ENCODE measurements at regions not wholly inside any gene's neighbourhood (a gene's known extent, or its start where the extent isn't known, plus 50 kb on each side); places are given as distances from the start of the nearest gene placed in this dataset.

DNA sequence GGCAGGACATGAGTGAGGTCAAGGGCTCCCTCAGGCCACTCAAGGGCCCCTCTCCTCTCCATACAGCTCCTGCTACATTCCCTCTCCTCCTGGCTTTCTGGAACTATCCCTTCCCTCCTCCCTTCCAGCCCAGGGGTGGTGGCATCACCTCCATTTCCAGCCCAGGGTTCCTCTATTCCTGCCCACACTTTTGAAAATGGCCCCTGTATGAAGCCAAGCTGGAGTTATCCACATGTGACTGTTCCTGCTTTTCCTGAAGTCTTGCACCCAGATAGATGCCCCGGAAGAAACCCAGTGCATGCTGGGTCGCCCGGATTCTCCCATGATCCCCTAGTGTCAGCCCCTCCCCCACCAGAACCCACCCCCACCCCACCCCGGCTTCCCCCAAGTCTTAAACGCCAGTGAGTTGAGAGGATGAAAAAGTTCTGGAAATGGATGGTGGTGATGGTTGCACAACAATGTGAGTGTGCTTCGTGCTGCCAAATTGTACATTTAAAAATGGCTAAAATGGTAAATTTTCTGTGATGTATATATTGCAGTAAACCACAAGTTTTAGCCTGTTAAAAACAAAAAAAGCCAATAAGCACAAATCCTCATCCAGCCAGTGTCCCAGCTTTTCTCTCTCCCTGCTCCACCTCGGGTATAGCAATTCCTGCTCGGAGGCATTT is 136.9 kb downstream of the SCARB1 start:
- Histone ChIP-seq H3K9me3 (no peaks in the 10 kb centered on the region), H3K4me1 (no peaks in the 10 kb centered on the region), H3K27me3 (ENCODE audit: low read depth) (no peaks in the 10 kb centered on the region), H3K4me3 (no peak overlapping the region), H3K36me3 (replicated peaks) (no peaks in the 10 kb centered on the region)
- in situ Hi-C loops (cut with MboI; ENCODE audit: low sequenced_read_pairs) = no loop called here
- no peak for DNase-seq (ENCODE audit: low spot score in 2 of 2)

DNA sequence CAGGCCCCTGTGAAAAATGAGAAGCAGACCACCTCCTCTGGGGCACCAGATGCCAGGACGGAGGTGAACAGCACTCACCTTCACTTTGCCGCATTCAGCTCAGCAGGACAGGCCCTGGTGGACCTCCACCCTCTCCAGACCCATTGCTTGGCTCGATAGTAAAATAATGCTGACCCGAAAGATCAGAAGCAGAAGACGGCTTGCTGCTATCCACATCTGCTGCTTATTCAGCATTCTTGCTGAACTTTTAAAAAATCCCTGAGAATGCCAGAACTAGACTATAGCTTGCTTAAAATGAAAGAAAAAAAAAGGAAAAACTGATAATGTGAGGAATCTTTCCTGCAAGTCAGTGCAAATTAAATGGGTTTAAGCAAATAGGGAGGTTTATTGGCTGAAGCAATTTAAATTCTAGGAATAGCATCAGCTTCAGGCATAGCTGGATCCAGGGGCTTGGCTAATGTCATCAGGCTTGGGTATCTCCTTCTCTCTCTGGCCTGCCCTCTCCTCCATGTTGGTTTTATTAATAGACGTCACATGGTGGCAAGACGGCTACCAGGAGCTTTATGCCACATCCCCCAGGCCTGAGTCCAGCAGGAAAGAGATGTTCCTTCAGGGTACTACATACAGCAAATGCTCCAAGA is 137.9 kb downstream of the SCARB1 start:
- no peak overlapping the region for H3K4me3 ChIP-seq
- no peak for DNase-seq (ENCODE audit: low spot score in 2 of 2)
- in situ Hi-C loops (cut with MboI; ENCODE audit: low sequenced_read_pairs) = no loop called here
- no peaks in the 10 kb centered on the region for H3K36me3 ChIP-seq (replicated peaks)
- H3K4me1 ChIP-seq = peaks cover 4% of the 10 kb centered on the region
- H3K9me3 ChIP-seq = no peaks in the 10 kb centered on the region
- no peaks in the 10 kb centered on the region for H3K27me3 ChIP-seq (ENCODE audit: low read depth)

DNA sequence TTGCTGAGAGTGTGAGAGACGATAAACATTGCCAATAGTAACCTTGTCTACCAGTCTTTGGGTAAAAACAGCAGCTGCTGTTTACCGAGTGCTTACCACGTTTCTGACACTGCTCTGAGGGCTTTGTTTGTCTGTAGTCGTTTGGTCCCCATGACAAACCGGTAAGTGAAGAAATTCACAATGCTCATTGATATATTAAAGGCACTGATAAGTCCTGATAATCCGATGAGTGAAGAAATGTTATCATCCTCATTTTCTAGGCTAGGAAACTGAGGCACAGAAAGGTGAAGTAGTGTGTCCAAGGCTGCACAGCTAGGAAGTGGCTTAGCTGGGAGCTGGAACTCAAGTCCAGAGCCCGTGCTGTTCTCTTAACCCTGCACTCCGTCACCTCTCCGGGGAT is 138.6 kb downstream of the SCARB1 start:
- Histone ChIP-seq H3K27me3 (ENCODE audit: low read depth) (no peaks in the 10 kb centered on the region), H3K36me3 (replicated peaks) (no peaks in the 10 kb centered on the region), H3K4me3 (no peak overlapping the region), H3K4me1 (peaks cover 10% of the 10 kb centered on the region), H3K9me3 (no peaks in the 10 kb centered on the region)
- no peak for DNase-seq (ENCODE audit: low spot score in 2 of 2)
- in situ Hi-C loops (cut with MboI; ENCODE audit: low sequenced_read_pairs) = no loop called here

DNA sequence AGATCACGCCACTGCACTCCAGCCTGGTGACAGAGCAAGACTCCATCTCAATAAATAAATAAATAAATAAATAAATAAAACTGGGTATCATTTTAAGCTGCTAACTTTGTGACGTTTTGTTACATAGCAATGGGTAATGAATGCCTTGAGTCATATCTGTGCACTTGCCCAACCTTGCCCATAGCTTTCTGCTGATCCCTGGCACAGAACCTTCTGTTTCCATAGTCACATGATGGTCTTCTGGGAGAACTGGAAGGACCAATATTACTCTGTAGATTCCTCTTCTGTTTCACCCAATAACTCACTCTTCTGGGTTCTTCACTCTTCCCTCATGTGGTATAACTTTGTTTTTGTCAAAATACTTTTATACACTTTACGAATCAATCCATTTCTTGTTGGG is 140.8 kb downstream of the SCARB1 start:
- DNase-seq (ENCODE audit: low spot score in 2 of 2) = no peak
- Histone ChIP-seq H3K4me1 (peaks cover 11% of the 10 kb centered on the region), H3K4me3 (no peak overlapping the region), H3K36me3 (replicated peaks) (no peaks in the 10 kb centered on the region), H3K27me3 (ENCODE audit: low read depth) (no peaks in the 10 kb centered on the region), H3K9me3 (no peaks in the 10 kb centered on the region)
- in situ Hi-C loops (cut with MboI; ENCODE audit: low sequenced_read_pairs) = no loop called here

DNA sequence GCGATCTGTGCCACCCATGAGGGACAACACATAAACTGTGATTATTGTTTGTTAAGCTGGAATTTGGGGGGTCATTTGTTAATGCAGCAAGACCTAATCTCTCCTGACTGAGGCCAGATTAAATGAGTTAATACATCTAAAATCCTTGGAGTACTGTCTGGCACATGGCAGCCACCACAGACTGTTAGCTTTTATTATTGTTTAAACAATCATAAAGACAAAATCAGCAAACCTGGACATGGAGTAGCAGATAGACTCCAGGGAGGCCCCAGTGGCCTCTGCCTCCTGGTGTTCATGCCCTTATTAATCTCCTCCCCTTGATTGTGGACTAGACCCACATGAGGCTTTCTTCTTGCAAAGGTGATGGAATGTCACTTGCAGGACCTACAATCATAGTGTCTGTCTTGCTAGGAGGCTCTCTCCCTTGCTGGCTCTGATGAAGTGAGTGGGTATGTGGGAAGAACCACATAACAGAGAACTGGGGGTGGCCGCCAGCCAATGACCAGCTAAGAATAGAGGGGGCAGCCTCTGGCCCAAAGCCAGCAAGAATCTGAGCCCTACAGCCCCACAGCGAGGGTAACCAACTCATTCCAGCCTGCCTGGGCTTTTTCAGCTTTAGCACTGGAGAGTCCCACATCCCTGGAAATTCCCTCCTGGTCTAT is 142.0 kb downstream of the SCARB1 start:
- DNase-seq (ENCODE audit: low spot score in 2 of 2) = no peak
- in situ Hi-C loops (cut with MboI; ENCODE audit: low sequenced_read_pairs) = no loop called here

DNA sequence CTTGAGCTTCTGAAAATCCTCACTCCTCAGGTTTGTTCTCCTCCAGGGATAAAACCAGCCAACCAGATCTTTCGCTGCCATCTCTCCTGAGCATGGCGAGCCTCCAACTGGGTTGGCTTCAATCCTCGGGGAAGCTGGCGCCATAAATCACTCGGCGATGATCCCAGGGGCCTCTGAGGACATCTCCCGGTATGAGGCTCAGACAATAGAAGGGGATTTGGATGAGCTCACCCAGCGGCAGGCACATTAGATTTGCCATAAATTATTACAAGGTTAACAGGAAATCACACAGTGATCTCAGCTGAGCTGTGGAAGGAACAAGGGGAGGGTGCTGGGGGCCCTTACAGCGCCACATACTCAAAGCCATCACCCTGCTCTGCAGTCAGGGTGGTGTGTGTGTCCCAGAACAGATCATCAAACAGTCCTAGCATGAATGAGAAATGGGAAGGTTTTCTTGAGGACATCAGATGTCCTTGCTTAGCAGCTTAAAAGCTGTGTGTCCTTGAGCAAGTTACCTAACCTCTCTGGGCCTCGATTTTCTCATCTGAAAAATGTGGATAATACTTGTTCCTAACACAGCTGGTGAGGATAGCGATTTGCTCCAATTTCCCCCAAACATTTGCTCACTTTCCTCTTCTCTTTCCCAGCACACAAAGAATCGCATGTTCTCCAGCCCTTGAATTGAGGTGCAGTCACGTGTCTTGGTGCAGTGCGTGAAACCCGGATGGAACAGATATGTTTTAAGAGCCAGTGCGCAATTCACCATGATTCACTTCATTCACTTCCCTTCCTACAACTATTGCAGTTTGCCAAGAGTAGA is 142.8 kb downstream of the SCARB1 start:
- H3K36me3 ChIP-seq (replicated peaks) = no peaks in the 10 kb centered on the region
- no peaks in the 10 kb centered on the region for H3K9me3 ChIP-seq
- H3K4me1 ChIP-seq = peaks cover 11% of the 10 kb centered on the region
- in situ Hi-C loops (cut with MboI; ENCODE audit: low sequenced_read_pairs) = no loop called here
- H3K4me3 ChIP-seq = no peak overlapping the region
- H3K27me3 ChIP-seq (ENCODE audit: low read depth) = no peaks in the 10 kb centered on the region
- DNase-seq (ENCODE audit: low spot score in 2 of 2) = peak; percentile 71 to 89

More for the DNA sequence above, 142.0 kb downstream of the SCARB1 start:
- H3K27me3 ChIP-seq (ENCODE audit: low read depth) = no peaks in the 10 kb centered on the region
- H3K4me1 ChIP-seq = peaks cover 11% of the 10 kb centered on the region
- no peaks in the 10 kb centered on the region for H3K36me3 ChIP-seq (replicated peaks)
- no peak overlapping the region for H3K4me3 ChIP-seq
- H3K9me3 ChIP-seq = no peaks in the 10 kb centered on the region

DNA sequence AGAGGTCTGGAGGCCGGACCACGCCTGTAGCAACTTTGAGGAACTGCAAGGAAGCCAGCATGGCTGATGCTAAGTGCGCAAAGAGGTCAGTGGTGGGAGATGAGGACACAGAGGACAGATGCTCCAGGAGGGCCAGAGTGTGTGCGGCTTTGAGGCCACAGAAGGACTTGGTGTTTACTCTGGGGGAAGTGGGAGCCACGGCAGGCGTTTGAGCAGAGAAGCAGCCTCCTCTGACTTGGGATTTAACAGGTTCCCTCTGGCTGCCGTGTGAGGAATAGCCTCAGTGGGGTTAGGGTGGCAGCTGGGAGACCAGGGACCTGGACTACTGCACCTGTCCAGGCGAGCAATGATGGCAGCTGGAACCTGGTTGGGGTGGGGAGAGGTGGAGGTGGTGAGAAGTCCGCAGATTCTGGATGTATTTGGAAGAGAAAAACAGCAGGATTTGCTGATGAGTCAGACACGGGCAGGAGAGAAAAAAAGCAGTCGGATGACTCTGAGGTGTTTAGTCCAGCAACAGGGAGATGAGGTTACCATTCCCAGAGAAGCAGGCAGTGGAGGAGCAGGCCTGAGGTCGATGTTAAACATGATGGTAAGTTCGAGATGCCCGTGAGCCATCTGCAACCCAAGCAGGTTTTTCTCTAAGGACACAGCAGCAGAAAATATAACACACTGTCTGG is 143.5 kb downstream of the SCARB1 start:
- H3K27me3 ChIP-seq (ENCODE audit: low read depth) = no peaks in the 10 kb centered on the region
- H3K9me3 ChIP-seq = no peaks in the 10 kb centered on the region
- in situ Hi-C loops (cut with MboI; ENCODE audit: low sequenced_read_pairs) = no loop called here
- peaks cover 11% of the 10 kb centered on the region for H3K4me1 ChIP-seq
- no peak for DNase-seq (ENCODE audit: low spot score in 2 of 2)
- H3K36me3 ChIP-seq (replicated peaks) = no peaks in the 10 kb centered on the region
- no peak overlapping the region for H3K4me3 ChIP-seq

DNA sequence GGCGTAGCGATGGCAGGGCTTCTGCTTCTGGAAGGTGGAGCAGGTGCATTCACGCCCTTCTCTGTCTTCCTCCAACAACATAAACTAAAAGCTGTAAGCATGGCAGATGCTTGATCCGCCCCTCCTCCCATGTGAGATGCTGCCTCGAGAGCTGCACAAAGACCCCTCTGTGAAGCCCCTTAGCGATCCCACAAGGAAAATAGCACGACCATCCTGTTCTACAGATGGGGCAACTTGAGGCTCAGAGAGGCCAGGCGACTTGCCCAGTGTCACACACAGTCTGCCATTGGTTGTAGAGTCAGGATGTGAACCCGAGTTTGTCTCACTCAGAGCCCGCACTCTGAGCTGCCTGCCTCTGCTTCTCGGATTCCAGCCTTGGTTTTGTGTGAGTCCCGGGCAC is 144.4 kb downstream of the SCARB1 start:
- in situ Hi-C loops (cut with MboI; ENCODE audit: low sequenced_read_pairs) = no loop called here
- no peaks in the 10 kb centered on the region for H3K9me3 ChIP-seq
- no peak overlapping the region for H3K4me3 ChIP-seq
- H3K36me3 ChIP-seq (replicated peaks) = no peaks in the 10 kb centered on the region
- peaks cover 11% of the 10 kb centered on the region for H3K4me1 ChIP-seq
- no peak for DNase-seq (ENCODE audit: low spot score in 2 of 2)
- H3K27me3 ChIP-seq (ENCODE audit: low read depth) = no peaks in the 10 kb centered on the region

DNA sequence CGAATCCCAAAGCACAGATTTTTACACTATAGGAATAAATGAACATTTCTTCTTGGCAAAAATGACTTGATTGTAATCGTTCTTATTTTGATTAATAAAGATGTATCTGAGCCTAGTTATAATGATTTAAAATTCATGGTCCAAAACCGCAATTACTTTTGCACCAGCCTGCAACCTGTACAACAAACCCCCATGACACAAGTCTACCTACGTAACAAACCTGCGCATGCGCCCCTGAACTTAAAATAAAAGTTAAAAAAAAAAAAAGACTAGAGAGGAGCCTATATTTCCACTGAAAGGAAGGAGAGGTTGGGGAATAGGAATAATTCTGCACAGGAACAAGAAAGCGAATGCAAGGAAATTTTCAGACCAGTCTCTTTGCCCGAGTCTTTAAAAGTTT is 145.2 kb downstream of the SCARB1 start:
- no peak for DNase-seq (ENCODE audit: low spot score in 2 of 2)
- in situ Hi-C loops (cut with MboI; ENCODE audit: low sequenced_read_pairs) = no loop called here
- H3K4me1 ChIP-seq = peaks cover 11% of the 10 kb centered on the region
- no peaks in the 10 kb centered on the region for H3K9me3 ChIP-seq
- no peaks in the 10 kb centered on the region for H3K27me3 ChIP-seq (ENCODE audit: low read depth)
- H3K36me3 ChIP-seq (replicated peaks) = no peaks in the 10 kb centered on the region
- no peak overlapping the region for H3K4me3 ChIP-seq

DNA sequence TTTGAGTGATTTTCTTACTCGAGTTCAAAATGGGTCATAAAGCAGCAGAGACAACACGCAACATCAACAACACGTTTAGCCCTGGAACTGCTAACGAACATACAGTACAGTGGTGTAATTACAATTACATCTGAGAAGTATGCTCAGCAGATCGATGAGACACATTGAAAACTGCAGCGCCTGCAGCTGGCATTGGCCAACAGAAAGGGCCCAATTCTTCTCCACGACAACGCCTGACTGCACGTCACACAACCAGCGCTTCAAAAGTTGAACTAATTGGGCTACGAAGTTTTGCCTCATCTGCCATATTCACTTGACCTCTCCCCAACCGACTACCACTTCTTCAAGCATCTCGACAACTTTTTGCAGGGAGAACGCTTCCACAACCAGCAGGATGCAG is 145.6 kb downstream of the SCARB1 start:
- no peaks in the 10 kb centered on the region for H3K9me3 ChIP-seq
- no peak for DNase-seq (ENCODE audit: low spot score in 2 of 2)
- H3K4me3 ChIP-seq = no peak overlapping the region
- peaks cover 11% of the 10 kb centered on the region for H3K4me1 ChIP-seq
- no peaks in the 10 kb centered on the region for H3K27me3 ChIP-seq (ENCODE audit: low read depth)
- no peaks in the 10 kb centered on the region for H3K36me3 ChIP-seq (replicated peaks)
- in situ Hi-C loops (cut with MboI; ENCODE audit: low sequenced_read_pairs) = no loop called here

DNA sequence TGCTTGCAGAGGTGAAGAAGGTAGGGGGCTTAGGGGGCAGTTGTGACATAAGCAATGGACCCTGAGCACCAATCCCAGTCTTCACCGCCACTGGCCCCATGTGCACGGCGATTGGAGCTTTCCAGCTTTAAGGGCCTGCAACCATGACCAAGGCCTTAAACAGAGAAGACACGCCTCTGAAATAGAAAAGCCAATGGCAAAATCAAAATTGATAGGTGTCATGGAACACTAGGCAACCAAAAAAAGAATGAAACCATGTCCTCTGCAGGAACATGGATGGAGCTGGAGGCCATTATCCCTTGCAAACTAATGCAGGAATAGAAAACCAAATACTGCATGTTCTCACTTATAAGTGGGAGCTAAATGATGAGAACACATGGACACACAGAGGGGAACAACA is 146.3 kb downstream of the SCARB1 start:
- DNase-seq (ENCODE audit: low spot score in 2 of 2) = no peak
- H3K9me3 ChIP-seq = no peaks in the 10 kb centered on the region
- no peak overlapping the region for H3K4me3 ChIP-seq
- in situ Hi-C loops (cut with MboI; ENCODE audit: low sequenced_read_pairs) = no loop called here
- no peaks in the 10 kb centered on the region for H3K27me3 ChIP-seq (ENCODE audit: low read depth)
- H3K4me1 ChIP-seq = peaks cover 11% of the 10 kb centered on the region
- no peaks in the 10 kb centered on the region for H3K36me3 ChIP-seq (replicated peaks)

DNA sequence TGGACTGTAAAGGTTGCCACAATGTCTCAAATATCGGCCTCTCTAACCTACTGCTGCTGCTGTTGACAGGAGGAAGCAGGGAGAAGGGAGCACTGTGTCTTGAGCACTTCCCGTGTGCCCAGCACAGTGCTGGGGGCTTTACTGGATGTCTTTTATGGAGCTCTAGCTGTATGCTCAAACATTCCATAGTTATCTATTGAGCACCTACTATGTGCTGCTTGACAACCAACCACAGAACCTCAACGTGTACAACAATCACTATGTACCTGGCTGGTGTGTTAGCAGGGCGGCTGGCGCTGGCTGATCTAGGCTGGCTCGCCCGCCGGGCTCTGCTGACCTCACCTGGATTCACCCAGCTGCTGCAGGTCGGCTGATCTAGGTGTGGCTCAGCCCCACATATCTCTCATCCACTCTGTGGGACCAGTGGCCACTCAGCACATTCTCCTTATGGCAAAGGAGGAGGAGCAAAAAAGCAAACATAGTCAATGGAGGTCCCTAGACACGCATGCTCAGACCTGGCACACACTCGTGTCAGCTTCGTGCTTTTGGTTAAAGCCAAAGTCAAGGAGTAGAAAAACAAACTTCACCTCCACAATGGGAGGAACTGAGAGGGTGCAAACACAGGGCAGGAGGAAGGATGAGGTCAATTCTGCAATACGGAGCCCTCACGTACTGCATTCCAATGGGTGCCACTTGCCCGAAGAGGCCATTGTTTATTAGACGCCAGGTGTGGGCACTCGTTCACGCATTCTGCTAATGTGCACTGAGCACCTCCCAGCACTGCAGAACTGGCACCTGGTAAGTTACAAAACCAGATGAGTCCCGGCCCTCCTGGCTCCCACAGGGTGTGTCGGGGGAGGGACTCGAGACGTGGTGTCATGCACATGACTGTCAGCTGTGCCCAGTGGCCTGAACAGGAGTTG is 147.2 kb downstream of the SCARB1 start:
- Histone ChIP-seq H3K4me1 (peaks cover 11% of the 10 kb centered on the region), H3K4me3 (no peak overlapping the region), H3K36me3 (replicated peaks) (no peaks in the 10 kb centered on the region), H3K9me3 (no peaks in the 10 kb centered on the region), H3K27me3 (ENCODE audit: low read depth) (no peaks in the 10 kb centered on the region)
- in situ Hi-C loops (cut with MboI; ENCODE audit: low sequenced_read_pairs) = no loop called here
- no peak for DNase-seq (ENCODE audit: low spot score in 2 of 2)
